H1 (cell line): ENCODE measurements at regions not wholly inside any gene's neighbourhood (a gene's known extent, or its start where the extent isn't known, plus 50 kb on each side); places are given as distances from the start of the nearest gene placed in this dataset.

Experiments
- CTCF ChIA-PET: fragments of 300-600 bp; sonication (Branson Sonifier 250); formaldehyde crosslinking; loops from one replicate; lab custom pipeline; 2021; ENCODE audit not compliant: partially characterized antibody; lab: Charles Lee
- POLR2A ChIA-PET: fragments of 300-600 bp; sonication (Branson Sonifier 250); formaldehyde crosslinking; loops from one replicate; lab custom pipeline; 2021; ENCODE audit warnings: inconsistent platforms; ENCODE audit not compliant: partially characterized antibody; lab: Charles Lee
- DNase-seq, 2 experiments: peaks; one replicate each; pipeline versions ENCODE4 v3.0.0 to v3.0.0-alpha.2; 2010 to 2022; ENCODE audit warnings: low spot score in 2 of 2, low read depth in 1 of 2, mixed read lengths in 1 of 2
- FAIRE-seq: peaks from 2 replicates; lab custom pipeline; 2011; peaks lifted over from hg19 to GRCh38; lab: Jason Lieb, UNC
- H2AFZ ChIP-seq: 2 replicates; pipeline ENCODE4 v1.8.1; 2012; ENCODE audit warnings: low read length, inconsistent platforms
- H2AK5ac ChIP-seq: 2 replicates; pipeline ENCODE4 v1.6.1; 2013; ENCODE audit warnings: low read depth, low read length
- H2BK120ac ChIP-seq: replicated peaks from 2 replicates; pipeline ENCODE3; 2013; ENCODE audit warnings: low read depth, low read length, inconsistent platforms
- H2BK12ac ChIP-seq: 2 replicates; pipeline ENCODE4 v1.6.1; 2013; ENCODE audit warnings: low read depth, low read length
- H2BK15ac ChIP-seq: 2 replicates; pipeline ENCODE4 v1.6.1; 2013; ENCODE audit warnings: low read length
- H2BK20ac ChIP-seq: 2 replicates; pipeline ENCODE4 v1.6.1; 2013; ENCODE audit warnings: low read length
- H2BK5ac ChIP-seq: 2 replicates; pipeline ENCODE4 v1.6.1; 2013; ENCODE audit warnings: low read depth, low read length
- H3K14ac ChIP-seq: 2 replicates; pipeline ENCODE4 v1.6.1; 2013; ENCODE audit warnings: inconsistent platforms; ENCODE audit not compliant: insufficient read length
- H3K18ac ChIP-seq: 2 replicates; pipeline ENCODE4 v1.6.1; 2013; ENCODE audit warnings: low read length; ENCODE audit errors: extremely low read depth
- H3K23ac ChIP-seq: 2 replicates; pipeline ENCODE4 v1.6.1; 2013; ENCODE audit warnings: inconsistent platforms; ENCODE audit not compliant: insufficient read length
- H3K23me2 ChIP-seq: 2 replicates; pipeline ENCODE4 v1.6.1; 2013; ENCODE audit warnings: low read depth, low read length
- H3K27ac ChIP-seq: 2 replicates; pipeline ENCODE4 v1.6.1; 2011; ENCODE audit warnings: low read depth, low read length, inconsistent platforms
- H3K27me3 ChIP-seq, 4 experiments: replicated peaks in 1 of 4; 1 replicate in 1 of 4; 2 replicates in 3 of 4; pipeline versions ENCODE4 v1.6.1 to v1.8.1; 2011 to 2013; ENCODE audit warnings: low read length in 3 of 4, mild to moderate bottlenecking in 3 of 4, inconsistent platforms in 2 of 4, mixed read lengths in 2 of 4, moderate library complexity in 1 of 4; ENCODE audit not compliant: control insufficient read depth in 3 of 4, insufficient read depth in 3 of 4; ENCODE audit errors: extremely low read depth in 1 of 4
- H3K36me3 ChIP-seq, 4 experiments: 2 replicates each; pipeline versions ENCODE4 v1.6.1 to v1.8.1; 2011 to 2013; ENCODE audit warnings: mild to moderate bottlenecking in 4 of 4, low read length in 3 of 4, moderate library complexity in 2 of 4, control low read depth in 1 of 4, inconsistent platforms in 1 of 4; ENCODE audit not compliant: insufficient read depth in 4 of 4, control insufficient read depth in 2 of 4
- H3K4ac ChIP-seq: replicated peaks from 2 replicates; pipeline ENCODE3; 2013; ENCODE audit warnings: low read length, low read depth, mixed read lengths, inconsistent platforms; ENCODE audit not compliant: insufficient read length
- H3K4me1 ChIP-seq, 4 experiments: replicated peaks in 1 of 4; 1 replicate in 1 of 4; 2 replicates in 3 of 4; pipeline versions ENCODE4 v1.6.1 to v1.8.1; 2011 to 2013; ENCODE audit warnings: low read length in 3 of 4, inconsistent platforms in 2 of 4, mixed read lengths in 1 of 4; ENCODE audit not compliant: insufficient read depth in 4 of 4, control insufficient read depth in 3 of 4
- H3K4me2 ChIP-seq, 2 experiments: 2 replicates each; pipeline versions ENCODE4 v1.6.1 to v1.8.1; 2011 to 2013; ENCODE audit warnings: low read depth in 2 of 2, low read length in 2 of 2, control low read depth in 1 of 2, inconsistent platforms in 1 of 2, mild to moderate bottlenecking in 1 of 2; ENCODE audit not compliant: insufficient read depth in 1 of 2
- H3K4me3 ChIP-seq, 4 experiments: fragments of 200-600, 300-600 bp in 1 of 4; sonication (generic), shearing (Covaris generic), sonication (Bioruptor Twin) in 1 of 4; 2 replicates each; pipeline versions ENCODE4 v1.5.1 to v1.8.1; 2011 to 2016; ENCODE audit warnings: low read length in 4 of 4, low read depth in 3 of 4, control low read depth in 2 of 4, inconsistent platforms in 2 of 4, mild to moderate bottlenecking in 2 of 4, mixed read lengths in 1 of 4, moderate library complexity in 1 of 4; ENCODE audit not compliant: insufficient read depth in 2 of 4; ENCODE audit errors: extremely low read depth in 1 of 4
- H3K56ac ChIP-seq: replicated peaks from 2 replicates; pipeline ENCODE3; 2013; ENCODE audit warnings: low read depth, mild to moderate bottlenecking, mixed read lengths, low read length, inconsistent platforms; ENCODE audit not compliant: insufficient read length
- H3K79me1 ChIP-seq: 2 replicates; pipeline ENCODE4 v1.6.1; 2013; ENCODE audit warnings: low read depth, low read length, control low read depth
- H3K79me2 ChIP-seq, 2 experiments: 2 replicates each; pipeline versions ENCODE4 v1.6.1 to v1.8.1; 2012 to 2013; ENCODE audit warnings: low read length in 2 of 2, mild to moderate bottlenecking in 2 of 2, inconsistent platforms in 1 of 2; ENCODE audit not compliant: insufficient read depth in 2 of 2, control insufficient read depth in 1 of 2
- H3K9ac ChIP-seq, 4 experiments: replicated peaks in 1 of 4; 1 replicate in 1 of 4; 2 replicates in 3 of 4; pipeline versions ENCODE4 v1.6.1 to v1.8.1; 2011 to 2013; ENCODE audit warnings: low read depth in 3 of 4, low read length in 3 of 4, control low read depth in 2 of 4, mild to moderate bottlenecking in 2 of 4, moderate library complexity in 2 of 4, inconsistent platforms in 1 of 4; ENCODE audit errors: extremely low read depth in 1 of 4
- H3K9me3 ChIP-seq, 2 experiments: 2 replicates each; pipeline versions ENCODE4 v1.6.1 to v1.8.1; 2012 to 2013; ENCODE audit warnings: mild to moderate bottlenecking in 2 of 2, moderate library complexity in 2 of 2, control low read depth in 1 of 2, inconsistent platforms in 1 of 2, low read depth in 1 of 2, low read length in 1 of 2, mixed read lengths in 1 of 2; ENCODE audit not compliant: insufficient read depth in 2 of 2
- H4K20me1 ChIP-seq, 2 experiments: replicated peaks in 1 of 2; 2 replicates each; pipeline versions ENCODE3 to v1.8.1; 2011 to 2013; ENCODE audit warnings: inconsistent platforms in 2 of 2, low read length in 2 of 2, mild to moderate bottlenecking in 1 of 2; ENCODE audit not compliant: insufficient read depth in 2 of 2, control insufficient read depth in 1 of 2
- H4K5ac ChIP-seq: 2 replicates; pipeline ENCODE4 v1.6.1; 2013; ENCODE audit warnings: low read length, low read depth, mixed read lengths, inconsistent platforms; ENCODE audit not compliant: insufficient read length
- H4K8ac ChIP-seq: 2 replicates; pipeline ENCODE4 v1.8.0; 2013; ENCODE audit warnings: mild to moderate bottlenecking, moderate library complexity, low read length, inconsistent platforms; ENCODE audit not compliant: insufficient read depth; ENCODE audit errors: extremely low read depth
- H4K91ac ChIP-seq: replicated peaks from 2 replicates; pipeline ENCODE3; 2013; ENCODE audit warnings: low read length, mixed read lengths, inconsistent platforms; ENCODE audit not compliant: insufficient read length
- CBX5 ChIP-seq: fragments of 300-800, 300-1000 bp; sonication (generic); IDR thresholded peaks from 2 replicates; pipeline ENCODE4 v1.7.1; 2016; ENCODE audit warnings: antibody characterized with exemption, low read length, low read depth
- CHD2 ChIP-seq: IDR thresholded peaks from 2 replicates; pipeline ENCODE4 v1.6.1; 2012; ENCODE audit warnings: low read length, improper control_type of control experiment
- EGR1 ChIP-seq: IDR thresholded peaks from 2 replicates; pipeline ENCODE4 v1.6.1; 2011; ENCODE audit warnings: low read depth, low read length, borderline replicate concordance
- EZH2 ChIP-seq: fragments of 200-600 bp; sonication (generic); IDR thresholded peaks from 2 replicates; pipeline ENCODE4 v1.7.1; 2012; ENCODE audit warnings: low read depth, mild to moderate bottlenecking, moderate library complexity, low read length, inconsistent platforms; ENCODE audit not compliant: severe bottlenecking
- GTF2F1 ChIP-seq: IDR thresholded peaks from 2 replicates; pipeline ENCODE4 v1.6.1; 2012; ENCODE audit warnings: low read depth, low read length, improper control_type of control experiment, borderline replicate concordance
- HDAC6 ChIP-seq: IDR thresholded peaks from one replicate; pipeline ENCODE4 v1.7.1; 2012; ENCODE audit warnings: low read depth, mild to moderate bottlenecking, inconsistent platforms, low read length, moderate library complexity
- JUN ChIP-seq: IDR thresholded peaks from 2 replicates; pipeline ENCODE4 v1.6.1; 2011; ENCODE audit warnings: low read depth, mild to moderate bottlenecking, improper control_type of control experiment, low read length
- JUND ChIP-seq: IDR thresholded peaks from 2 replicates; pipeline ENCODE4 v1.6.1; 2011; ENCODE audit warnings: mild to moderate bottlenecking, improper control_type of control experiment, low read length
- KDM5A ChIP-seq: fragments of 200-600 bp; IDR thresholded peaks from 2 replicates; pipeline ENCODE4 v1.7.1; 2012; ENCODE audit warnings: mild to moderate bottlenecking, low read length, inconsistent platforms, mixed read lengths
- NANOG ChIP-seq: IDR thresholded peaks from 2 replicates; pipeline ENCODE4 v1.6.1; 2011; ENCODE audit warnings: low read length, low read depth, mild to moderate bottlenecking, inconsistent platforms; ENCODE audit not compliant: insufficient read depth, poor library complexity, severe bottlenecking
- SIRT6 ChIP-seq: IDR thresholded peaks from one replicate; pipeline ENCODE4 v1.7.1; 2012; ENCODE audit warnings: low read length, inconsistent platforms
- TBP ChIP-seq: IDR thresholded peaks from 2 replicates; pipeline ENCODE4 v1.6.1; 2011; ENCODE audit warnings: low read depth, low read length, improper control_type of control experiment
- ZNF274 ChIP-seq: IDR thresholded peaks from 2 replicates; pipeline ENCODE4 v1.7.0; 2012; ENCODE audit warnings: low read length, borderline replicate concordance; ENCODE audit errors: extremely low read depth
- WGBS, 2 experiments: shearing (Covaris generic) in 1 of 2; methylation state at CpG; one replicate each; pipeline versions ENCODE4 v1.1.6 to v1.1.7; 2013 to 2015; ENCODE audit warnings: low lambda C conversion rate in 2 of 2, mixed read lengths in 2 of 2, inconsistent platforms in 1 of 2, low coverage in 1 of 2, missing lambda C conversion rate in 1 of 2; ENCODE audit not compliant: insufficient replicate concordance in 2 of 2, insufficient coverage in 1 of 2, insufficient read length in 1 of 2; ENCODE audit errors: extremely low coverage in 1 of 2, missing lambda C conversion rate in 1 of 2; 5-methylcytosine and 5-hydroxymethylcytosine counted together

DNA sequence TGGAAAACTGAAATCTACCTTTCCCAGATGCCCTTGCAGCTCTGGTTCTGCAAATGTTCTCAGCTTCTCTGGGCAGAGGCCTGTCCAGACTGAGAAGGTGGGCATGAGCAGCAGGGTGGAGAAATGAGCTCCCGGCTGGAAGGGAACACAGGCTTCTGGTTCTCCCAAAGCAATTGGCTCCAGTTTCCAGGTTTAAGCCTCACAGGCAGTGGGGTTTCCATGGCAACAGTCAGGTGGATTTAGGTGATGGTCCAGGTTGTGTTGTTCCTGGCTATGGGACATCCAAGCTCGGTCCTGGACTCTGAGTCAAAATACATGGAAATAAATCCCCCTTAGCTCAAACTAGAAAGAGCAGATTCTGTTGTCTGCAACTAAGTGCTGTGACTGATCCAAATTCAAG, 94.6 kb upstream of the IQSEC1 start:
- no peak overlapping the region for H3K18ac ChIP-seq
- no peak overlapping the region for H3K23ac ChIP-seq
- H3K9ac ChIP-seq, result no peak overlapping the region
- TF ChIP-seq CBX5, result no peak
- TF ChIP-seq SIRT6, result no peak
- no peak for TF ChIP-seq GTF2F1
- TF ChIP-seq KDM5A, result no peak
- no peak for TF ChIP-seq ZNF274
- no peak for TF ChIP-seq NANOG
- TF ChIP-seq HDAC6, result no peak
- no peak for TF ChIP-seq JUN
- no peak for TF ChIP-seq EGR1
- TF ChIP-seq CHD2, result no peak
- no peak for TF ChIP-seq EZH2
- TF ChIP-seq TBP, result no peak
- no peak for TF ChIP-seq JUND
- FAIRE-seq, result no peak
- ChIA-PET CTCF (interaction anchor here (0.8 to 1.9 kb wide), 7 partner anchors 9 to 65 kb away, joined by 3 to 10 read pairs (median 4); no protein-coding TSS in a partner anchor), POLR2A (interaction anchor here (1.7 kb wide), 1 partner anchor 9 kb away, joined by 3 read pairs; no protein-coding TSS in a partner anchor)
- no peak for DNase-seq
- no peak overlapping the region for H2AK5ac ChIP-seq
- WGBS, 2 experiments, result 86% methylated on average over 2 of the region's 2 CpGs; no CpG with 5 or more reads in 1 of the 2 experiments
- no peak overlapping the region for H2AFZ ChIP-seq
- no peak overlapping the region for H4K91ac ChIP-seq
- H4K5ac ChIP-seq, result no peak overlapping the region
- no peak overlapping the region for H2BK15ac ChIP-seq
- H3K9me3 ChIP-seq, result peaks cover 7 to 8% of the 10 kb centered on the region in 2 experiments
- no peak overlapping the region for H3K56ac ChIP-seq
- H3K27ac ChIP-seq, result no peak overlapping the region
- no peak overlapping the region for H3K4me2 ChIP-seq
- no peak overlapping the region for H3K4me3 ChIP-seq
- no peaks in the 10 kb centered on the region for H3K23me2 ChIP-seq
- no peak overlapping the region for H4K8ac ChIP-seq
- no peak overlapping the region for H2BK12ac ChIP-seq
- H3K27me3 ChIP-seq, result no peaks in the 10 kb centered on the region
- H2BK5ac ChIP-seq, result no peak overlapping the region
- H3K79me1 ChIP-seq, result no peaks in the 10 kb centered on the region
- no peaks in the 10 kb centered on the region for H4K20me1 ChIP-seq
- no peak overlapping the region for H2BK120ac ChIP-seq
- H3K4ac ChIP-seq, result no peak overlapping the region
- H3K36me3 ChIP-seq, result no peaks in the 10 kb centered on the region
- no peak overlapping the region for H3K14ac ChIP-seq
- H3K4me1 ChIP-seq, result peaks cover 0 to 9% (median 6%) of the 10 kb centered on the region in 4 experiments; a peak in 6 of 7 replicates
- H3K79me2 ChIP-seq, result no peaks in the 10 kb centered on the region
- H2BK20ac ChIP-seq, result no peak overlapping the region
